ENCODE measurements at regions not wholly inside any gene's neighbourhood (a gene's known extent, or its start where the extent isn't known, plus 50 kb on each side); places are given as distances from the start of the nearest gene placed in this dataset.

DNA sequence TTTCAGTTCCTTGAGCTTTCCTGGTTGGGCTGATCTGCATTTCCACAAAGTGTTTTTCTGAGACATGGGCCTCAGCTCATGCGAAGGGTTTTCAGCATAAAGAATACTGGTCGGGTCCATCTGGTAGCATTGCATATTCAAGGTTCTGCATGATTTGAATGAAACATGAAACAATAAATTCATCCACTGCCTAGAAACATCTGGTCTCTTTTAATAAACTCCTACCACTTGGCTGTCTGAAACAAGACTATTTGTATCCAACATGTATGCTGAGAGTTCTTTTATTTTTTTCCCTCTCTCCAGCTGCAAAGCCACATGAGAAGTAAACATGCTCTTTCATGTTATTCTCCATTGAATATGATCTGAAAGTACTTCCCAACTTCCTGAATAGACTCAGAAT lies 314.9 kb upstream of the SOX11 start:
- DNase-seq: no peak

DNA sequence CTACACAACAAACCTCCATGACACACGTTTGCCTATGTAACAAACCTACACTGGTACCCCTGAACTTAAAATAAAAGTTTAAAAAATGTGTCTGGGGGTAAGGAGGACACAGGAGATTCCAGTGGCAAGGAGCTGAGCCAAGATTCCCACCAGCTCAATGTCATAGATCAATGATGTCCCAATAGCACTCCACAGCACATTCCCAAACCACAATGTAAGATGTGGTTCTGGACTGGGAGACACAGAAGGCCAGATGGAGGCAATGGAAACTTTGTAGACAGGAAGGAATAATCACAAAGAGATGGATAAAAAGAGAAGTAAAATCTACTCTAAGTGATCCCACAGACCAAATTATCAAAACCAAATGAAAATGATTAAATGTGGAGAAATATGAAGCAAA lies 312.4 kb upstream of the SOX11 start:
- no peak for DNase-seq

DNA sequence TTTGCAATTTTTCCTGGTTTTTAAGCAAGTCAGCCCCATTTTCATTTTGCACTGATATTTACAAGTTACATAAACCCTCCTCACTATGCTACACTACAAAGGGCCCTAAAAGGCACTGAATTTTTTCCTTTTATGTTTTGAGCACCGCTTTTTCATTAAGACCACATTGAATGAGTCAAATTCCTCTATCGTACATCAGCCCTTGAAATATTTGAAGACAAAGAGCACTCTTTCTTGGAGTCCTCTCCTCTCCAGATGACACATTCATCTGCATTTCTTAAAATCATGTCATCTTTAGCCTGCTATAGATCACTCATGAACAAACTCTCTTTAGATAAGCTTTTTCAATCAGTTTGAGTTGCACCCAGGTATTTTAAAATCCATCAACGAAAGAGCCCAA lies 306.6 kb upstream of the SOX11 start:
- DNase-seq: no peak

DNA sequence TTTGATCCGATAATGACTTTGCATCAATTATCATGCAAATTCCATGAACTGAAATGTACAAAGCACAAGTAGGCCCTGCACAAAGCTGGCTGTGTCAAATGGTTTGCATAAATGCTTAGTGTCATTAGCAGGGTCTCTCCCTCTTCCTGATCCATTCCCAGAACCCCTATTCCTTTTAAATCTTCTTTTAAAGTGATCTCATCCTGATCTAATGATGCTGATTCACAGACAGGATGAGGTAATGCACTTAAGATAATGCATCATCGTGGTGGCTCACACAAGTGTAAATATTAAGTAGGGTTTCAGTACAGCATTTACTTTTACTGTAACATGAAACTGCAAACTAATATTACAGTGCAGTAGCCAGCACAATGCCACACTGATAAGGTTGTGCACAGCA lies 304.8 kb upstream of the SOX11 start:
- peak; percentile 35 for DNase-seq

DNA sequence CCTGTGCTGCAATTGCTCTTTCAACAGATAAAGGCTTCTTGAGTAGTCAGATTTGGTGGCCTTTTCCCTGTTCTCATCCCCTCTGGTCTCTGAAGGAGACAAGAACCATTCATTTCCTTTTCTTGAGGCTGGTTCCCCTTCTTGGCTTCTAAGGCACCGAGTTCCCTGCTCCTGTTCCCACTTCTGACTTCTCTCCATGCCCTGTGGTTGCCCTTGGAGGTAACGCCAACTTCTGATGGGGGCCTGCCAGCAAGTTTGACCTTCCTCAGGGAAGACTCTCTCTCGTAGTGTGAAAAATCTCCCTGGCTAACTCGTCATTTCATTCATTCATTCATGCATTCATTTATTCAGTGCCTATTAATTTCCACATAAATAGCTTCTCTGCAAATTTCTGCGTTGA lies 302.4 kb upstream of the SOX11 start:
- no peak for DNase-seq

DNA sequence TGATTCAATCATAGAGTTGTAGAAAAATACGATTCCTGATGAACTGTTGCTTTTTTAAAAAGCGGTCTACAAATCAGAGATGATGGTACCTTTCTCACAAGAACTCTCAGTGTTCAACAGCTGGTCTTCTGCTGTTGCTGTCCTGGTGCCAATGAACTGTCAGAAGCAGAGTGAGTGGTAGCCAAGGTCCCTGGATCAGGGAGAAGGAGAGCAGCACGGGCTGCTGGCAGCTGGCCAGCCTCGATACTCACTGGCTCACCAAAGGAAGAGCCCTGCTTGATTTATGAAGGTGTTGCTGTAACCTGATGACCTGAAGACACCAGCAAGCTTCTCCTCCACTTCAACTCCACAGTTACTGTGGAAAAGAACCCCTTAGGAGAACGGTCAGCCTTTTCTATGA lies 300.8 kb upstream of the SOX11 start:
- DNase-seq: peak; percentile 44

DNA sequence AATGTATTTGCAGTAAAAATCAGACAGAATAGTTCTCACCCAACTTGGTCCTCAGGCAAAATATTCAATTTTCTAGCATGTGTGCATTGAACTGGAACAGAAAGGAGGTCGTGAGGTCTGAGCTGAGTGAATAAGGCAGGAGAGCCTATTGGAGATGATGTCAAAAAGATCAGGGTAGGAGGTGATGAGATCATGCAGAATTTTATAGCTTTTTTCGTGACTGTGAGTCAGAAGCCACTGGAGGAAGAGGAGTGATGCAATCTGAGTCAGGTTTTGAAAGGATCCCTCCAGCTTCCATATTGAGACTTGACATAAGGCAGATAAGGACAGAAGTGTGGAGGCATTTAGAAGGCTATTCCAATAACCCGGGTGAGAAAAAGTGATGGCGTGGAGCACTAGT lies 299.5 kb upstream of the SOX11 start:
- no peak for DNase-seq

DNA sequence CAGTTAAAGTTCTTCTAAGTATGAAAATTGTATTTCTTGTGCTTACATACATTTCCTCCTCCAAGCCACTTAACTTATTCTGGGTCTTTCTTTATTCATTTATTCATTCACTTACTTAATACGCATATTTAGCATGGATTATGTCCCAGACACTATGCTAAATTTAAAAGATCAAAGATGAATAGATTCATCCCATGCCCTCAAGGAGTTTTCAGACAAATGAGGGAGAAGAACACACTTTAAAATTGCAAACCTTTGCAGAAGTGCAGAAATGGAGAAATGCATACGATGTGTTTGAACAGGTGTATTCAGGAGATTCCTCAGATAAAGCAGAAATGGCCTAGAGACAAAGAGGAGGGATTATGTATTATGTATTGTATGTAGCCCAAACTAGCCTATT lies 298.7 kb upstream of the SOX11 start:
- no peak for DNase-seq

DNA sequence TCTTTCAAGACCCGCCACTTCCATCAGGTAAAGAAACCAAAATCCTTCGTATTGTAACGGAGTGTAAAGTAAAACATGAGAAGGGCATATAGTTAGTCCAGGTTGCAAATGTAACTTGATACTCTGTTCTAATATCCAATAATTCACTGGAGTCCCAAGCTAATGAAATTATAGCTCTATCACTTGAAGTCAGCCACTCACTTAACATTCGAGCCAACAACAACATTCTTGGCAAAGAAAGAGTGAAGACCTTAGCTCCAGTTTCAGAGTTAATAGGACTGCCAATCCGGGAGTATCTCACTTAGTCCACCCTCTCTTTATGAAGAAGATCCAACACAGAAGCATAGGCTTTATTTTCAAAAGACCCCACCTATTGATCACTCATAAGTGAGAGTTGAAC lies 298.0 kb upstream of the SOX11 start:
- DNase-seq: no peak

DNA sequence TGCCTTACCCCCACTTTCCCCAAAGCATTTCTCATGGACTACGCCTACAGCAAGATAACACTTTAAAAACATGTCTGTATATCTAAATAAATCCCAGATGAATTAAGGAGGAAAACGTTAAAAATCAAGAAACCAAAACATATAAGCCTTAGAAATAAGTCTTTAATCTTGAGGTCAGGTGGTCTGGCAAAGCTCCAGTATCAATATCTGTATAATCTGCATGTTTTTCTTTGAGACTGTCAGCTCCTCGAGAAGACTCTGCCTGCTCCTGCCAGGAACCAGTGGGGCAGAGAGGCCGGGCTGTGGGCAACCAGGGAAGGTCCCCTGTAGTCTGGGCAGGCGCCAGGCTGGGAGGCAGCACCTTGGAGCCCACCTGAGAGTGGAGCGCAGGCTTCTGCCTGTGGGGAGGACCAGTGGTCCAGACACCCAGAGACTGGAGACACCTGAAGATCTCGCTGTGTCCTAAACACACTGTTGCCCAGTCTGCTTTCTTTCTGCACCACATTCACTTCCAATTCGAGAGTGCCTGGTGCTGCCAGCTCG lies 291.0 kb upstream of the SOX11 start:
- DNase-seq: no peak

DNA sequence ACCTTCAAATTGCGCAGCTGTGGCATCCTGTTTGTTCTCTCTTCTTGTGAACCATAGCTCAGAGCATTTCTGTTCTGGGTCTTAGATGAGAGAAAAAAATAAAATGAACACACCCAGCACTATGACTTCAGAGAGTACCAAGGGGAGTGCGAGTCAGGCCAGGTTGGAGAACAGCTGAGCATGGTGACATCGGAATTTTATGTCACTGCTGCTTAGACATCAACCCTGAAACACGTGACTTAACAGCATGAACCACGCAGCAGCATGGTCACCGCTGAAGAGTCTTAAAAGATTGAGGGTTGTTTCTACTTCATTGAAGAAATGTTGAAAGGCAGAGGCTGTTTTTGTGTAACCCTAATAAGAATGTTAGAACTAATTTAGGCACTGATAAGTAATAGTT lies 288.8 kb upstream of the SOX11 start:
- no peak for DNase-seq

DNA sequence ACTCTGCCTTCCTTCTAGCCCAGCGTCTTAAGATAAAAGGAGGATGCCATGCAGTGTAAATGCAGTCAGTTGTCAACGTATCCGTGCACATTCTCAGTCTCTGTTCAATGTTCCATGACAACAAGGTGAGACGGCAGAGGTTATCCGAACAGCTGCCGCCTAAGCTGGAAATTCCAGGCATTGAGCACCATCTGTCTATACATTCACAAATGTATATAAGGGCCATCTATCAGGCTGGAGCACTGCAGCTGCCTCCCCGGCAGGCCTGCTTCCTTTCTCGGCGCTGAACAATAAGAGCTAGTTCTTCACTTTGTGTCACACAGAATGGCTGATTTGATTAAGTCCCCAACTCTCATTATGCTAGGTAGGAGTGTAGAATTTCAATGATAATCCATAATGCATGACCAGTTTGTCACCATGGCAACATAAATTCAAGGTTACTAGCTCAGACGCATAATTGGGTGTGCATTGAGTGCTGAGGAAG lies 282.2 kb upstream of the SOX11 start:
- no peak for DNase-seq

DNA sequence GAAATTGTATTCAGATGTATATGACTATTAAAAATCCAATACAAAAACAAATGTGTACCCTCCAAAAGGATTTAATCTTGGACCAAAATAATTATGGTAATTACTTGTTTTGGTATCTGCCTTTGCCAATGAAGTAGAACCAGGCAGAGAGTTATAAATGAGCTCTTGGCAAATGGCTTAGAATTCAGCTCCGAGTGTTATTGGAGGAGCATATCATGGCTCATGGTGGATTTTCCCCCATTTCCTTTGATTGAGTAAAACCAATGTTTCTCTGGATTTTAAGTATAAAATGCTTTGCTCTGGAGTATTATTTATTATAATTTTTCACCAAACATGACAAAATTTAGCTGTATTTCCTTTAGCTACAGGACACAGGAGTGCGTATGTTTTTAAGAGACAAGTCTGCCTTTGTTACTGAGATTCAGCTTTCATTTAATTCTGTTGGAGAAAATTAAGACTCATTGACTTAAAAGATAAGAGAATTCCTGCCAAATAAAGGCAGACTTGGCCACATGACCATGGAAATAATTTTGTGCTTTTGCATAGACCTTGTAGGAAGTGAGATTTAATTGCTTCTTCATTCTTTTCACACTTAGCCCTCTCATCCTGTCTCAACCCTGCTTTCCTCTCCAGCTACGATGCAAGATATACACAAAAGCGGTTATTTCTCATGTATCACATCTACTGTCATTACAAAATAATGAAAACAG lies 281.0 kb upstream of the SOX11 start:
- DNase-seq: no peak

DNA sequence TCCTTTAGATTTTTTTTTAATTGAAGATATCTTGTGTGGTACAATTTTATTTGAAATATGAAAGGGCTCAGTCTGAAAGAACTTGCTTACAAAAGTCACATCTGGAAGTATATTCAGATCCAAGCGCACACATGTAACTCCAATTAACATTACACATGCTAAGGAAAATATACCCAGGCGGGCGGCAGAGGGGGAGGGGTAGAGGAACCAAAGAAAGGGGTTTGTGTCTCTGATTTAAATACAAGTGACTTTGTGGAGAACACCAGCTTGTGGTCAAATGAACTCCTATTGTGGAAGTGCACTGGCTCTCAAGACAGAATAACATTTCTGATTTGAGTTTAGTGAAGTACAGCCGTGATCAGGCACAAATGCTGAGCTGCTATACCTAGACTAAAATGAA lies 280.2 kb upstream of the SOX11 start:
- no peak for DNase-seq

DNA sequence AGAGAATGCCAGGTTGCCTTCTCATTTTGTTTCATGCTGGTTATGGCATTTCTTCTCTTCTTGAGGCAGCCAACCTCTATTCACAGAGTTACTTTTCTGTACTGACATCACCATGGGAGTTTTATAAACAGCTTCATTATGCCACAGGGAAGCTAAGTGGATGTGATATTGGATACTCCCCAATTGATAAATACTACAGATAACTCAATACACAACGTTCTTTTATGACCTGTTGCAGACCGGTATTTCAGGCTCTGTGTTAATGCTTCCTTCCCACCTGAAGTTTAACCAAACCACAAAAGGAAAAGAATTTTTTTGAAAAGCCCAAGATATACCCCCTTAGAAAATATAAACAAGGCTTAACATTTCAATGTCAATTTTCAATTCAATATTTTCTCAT lies 258.3 kb upstream of the SOX11 start:
- DNase-seq: no peak

DNA sequence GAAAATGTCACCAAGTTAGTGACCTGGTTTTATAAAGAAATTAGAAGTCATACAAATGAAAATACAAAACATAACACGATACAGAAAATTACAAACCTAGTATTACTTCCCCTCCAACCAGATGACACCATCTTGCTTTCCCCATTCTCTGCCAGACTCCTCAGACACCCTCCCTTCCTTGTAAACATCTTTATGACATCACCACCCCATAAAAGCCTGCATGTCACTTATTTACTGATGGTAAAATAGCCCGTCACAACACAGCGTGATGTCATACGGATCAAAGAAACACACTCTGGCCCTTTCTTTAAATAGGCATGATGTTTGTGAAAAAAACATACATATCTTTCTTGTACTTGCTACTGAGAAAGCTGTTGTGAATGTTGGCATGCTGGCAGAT lies 254.8 kb upstream of the SOX11 start:
- no peak for DNase-seq

DNA sequence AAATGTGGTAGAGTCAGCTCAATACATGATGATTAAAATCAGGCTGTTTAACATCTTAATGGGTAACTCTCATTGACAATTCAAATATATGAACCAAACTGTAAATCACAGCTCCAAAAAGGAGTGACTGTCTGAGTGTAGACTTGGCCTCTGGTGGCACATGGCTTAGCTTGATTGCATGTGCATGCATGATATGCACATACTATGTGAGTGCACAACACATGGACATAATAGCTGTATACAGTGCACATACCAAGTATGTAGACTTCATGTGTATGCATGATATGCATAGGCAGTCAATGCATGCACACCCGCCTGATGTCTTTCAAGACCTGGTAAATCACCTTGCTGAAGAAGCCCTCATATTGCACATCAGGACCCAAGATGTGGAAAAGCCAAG lies 252.0 kb upstream of the SOX11 start:
- DNase-seq: no peak

DNA sequence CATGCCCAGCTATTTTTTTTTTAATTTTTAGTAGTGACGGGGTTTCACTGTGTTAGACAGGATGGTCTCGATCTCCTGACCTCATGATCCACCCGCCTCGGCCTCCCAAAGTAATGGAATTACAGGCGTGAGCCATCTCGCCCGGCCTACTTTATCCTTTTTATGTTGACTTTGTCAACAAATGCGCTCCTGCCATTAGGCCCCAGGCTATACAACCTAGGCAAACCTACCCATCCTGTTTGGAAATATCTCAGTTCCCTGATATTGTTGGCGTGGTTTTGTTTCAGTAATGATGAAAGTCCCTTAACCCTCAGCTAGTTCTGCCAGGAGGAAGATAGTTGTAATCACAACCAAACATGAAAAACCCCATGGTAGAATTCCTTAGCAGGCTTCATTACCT lies 249.4 kb upstream of the SOX11 start:
- DNase-seq: no peak

DNA sequence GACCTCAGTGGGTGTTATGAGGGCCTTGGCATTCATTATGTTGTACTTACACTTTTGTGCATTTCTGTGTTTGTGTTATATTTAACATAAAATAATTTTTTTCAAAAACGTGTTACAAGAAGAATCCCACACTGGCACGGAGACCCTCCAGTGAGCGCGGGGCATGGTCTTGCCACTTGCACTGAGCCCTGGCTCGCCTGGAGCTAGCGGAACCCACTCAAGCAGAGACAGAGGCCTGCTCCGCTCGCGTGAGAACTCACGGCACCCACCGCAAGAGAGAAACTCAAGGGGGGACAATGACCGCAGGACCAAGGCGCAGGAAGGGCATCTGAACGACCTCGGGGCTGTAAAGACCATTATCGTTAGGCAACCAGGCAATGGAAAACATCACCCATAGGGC lies 248.0 kb upstream of the SOX11 start:
- no peak for DNase-seq

DNA sequence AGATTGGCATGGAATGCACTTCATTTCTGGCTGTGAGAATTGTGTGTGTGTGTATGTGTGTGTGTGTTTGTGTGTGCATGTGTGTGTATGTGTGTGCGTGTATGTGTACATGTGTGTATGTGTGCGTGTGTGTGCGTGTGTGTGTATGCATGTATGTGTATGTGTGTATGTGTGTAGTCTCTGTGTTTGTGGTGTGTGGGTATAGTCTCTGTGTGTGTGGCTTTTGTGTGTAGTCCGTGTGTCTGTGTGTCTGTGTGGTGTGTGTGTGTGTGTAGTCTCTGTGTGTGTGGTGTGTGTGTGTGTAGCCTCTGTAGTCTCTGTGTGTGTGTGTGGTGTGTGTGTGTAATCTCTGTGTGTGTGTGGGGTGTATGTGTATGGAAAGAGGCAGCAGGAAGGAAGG lies 247.3 kb upstream of the SOX11 start:
- no peak for DNase-seq

DNA sequence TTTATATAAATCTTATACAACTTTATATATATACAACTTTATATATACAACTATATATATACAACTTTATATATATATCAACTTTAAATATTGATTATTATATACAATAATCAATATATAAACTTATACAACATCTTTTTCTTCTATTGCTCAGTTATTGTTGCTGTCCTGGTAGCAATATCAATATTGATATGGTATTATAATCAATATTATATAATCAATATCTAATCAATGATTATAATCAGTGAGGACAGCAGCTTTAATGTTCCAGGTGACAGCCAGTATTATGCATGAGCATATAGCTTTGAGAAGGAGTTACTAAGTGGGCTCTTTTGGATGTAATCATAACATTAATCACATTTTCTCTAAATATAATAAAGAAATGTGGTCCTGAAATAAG lies 242.3 kb upstream of the SOX11 start:
- DNase-seq: no peak

DNA sequence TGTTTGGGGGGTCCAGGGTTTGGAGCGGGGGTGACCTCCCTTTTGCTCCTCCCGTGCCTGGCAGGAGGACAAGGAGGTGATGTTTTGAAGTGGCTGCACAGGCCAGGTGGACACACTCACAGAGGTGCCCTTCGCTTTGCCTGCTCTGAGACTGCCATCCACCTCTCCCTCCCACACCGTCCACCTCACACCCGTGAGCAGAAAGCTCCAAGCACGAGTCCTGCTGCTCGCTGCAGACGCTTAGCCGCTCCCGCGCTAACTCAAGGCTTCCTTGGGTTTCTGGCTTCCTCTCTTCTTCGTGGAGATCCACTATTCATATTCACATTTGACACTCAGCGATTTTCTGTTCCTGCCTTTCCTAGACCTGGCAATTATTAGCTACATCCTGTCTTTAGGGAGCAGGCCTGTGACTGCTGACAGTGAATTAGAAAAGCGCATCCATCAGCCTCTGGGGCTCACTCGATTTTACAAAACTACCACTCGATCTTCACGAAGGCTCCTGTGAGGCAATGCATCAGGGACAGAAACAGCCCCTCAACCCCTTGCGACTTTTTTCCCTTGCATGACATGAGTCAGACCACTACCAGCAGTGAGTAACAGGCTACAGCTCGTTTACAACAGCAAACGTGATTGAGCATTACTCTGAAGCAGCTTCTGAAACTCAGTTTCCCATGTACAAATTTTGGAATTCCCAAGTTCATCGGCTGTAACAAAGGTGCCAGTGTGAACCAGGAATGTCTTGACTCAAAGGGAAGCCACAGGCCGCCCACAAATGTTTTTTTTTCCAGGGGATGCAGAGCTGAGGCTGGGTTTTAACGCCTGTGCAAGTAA lies 238.7 kb upstream of the SOX11 start:
- DNase-seq: no peak

DNA sequence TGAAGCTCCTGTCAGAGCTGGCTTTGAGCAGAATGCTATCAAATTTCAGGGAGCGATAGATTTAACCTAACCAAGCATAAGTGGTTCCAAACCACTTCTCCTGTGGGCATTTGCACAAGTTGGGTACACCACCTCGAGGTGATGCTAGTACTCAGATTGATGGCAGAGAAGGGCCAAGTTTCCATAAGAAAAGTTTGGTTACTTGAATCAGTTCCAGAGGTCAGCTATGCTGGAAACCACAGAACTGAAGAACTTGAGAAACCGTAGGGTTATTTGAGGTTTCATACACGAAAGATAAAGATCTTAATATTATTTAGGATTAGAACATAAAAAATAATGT lies 238.2 kb upstream of the SOX11 start:
- DNase-seq: no peak

DNA sequence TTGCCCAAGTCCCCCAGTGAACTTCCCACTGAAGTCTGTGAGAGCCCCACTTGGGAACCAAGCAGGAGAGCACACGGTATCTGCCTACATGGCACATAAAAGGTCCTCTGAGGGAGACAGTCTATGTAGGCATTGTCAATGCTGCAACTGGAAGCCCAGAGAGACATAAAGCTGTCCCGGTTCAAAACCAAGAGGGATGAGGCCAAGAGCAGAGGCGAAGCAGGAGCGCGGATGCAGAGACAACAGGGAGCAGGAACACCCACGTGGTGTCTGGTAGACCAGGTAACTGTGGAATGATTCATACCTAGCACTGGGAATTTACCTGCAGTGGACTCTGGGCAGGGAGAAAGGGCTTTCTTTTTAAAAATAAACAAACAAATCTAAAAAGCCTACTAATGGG lies 233.1 kb upstream of the SOX11 start:
- no peak for DNase-seq

DNA sequence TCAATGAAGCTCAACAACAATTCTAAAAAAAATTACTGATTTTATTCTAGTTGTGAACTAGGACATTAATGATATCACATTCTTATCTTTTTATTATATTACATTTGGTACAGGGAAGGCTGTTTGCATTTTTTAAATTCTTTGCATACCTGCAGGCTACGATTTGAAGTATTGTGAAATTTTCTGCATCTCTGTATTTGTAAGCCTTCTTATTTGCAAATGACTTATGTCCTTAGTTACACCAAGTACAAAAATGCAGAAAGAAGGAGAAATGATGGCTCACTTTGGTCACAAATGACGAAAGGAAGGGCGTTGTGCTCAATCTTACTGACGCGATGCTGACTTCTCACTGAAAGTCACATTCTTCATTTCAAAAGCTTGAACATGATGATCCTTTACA lies 227.5 kb upstream of the SOX11 start:
- no peak for DNase-seq

Measured in NCI-H2029 (cell line).